Fibroblast of skin of back (primary cell): ENCODE measurements at regions not wholly inside any gene's neighbourhood (a gene's known extent, or its start where the extent isn't known, plus 50 kb on each side); places are given as distances from the start of the nearest gene placed in this dataset.

Experiments used
- DNase-seq: peaks from one replicate; pipeline ENCODE4 v3.0.0-alpha.2; 2013

DNA sequence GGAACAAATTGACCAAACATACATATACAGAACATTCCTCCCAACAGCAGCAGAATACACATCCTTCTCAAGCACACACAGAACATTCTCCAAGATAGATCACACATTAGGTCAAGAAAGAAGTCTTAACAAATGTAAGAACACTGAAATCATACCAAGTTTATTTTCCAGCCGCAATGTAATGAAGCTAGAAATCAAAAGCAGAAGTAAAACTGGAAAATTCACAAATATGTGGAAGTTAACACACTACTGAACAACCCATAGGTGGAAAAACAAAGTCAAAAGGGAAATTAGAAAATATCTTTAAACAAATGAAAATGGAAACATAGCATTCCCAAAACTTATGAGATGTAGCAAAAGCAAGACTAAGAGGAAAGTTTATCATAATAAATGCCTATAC is 692.6 kb downstream of the DIAPH3 start:
- no peak for DNase-seq

DNA sequence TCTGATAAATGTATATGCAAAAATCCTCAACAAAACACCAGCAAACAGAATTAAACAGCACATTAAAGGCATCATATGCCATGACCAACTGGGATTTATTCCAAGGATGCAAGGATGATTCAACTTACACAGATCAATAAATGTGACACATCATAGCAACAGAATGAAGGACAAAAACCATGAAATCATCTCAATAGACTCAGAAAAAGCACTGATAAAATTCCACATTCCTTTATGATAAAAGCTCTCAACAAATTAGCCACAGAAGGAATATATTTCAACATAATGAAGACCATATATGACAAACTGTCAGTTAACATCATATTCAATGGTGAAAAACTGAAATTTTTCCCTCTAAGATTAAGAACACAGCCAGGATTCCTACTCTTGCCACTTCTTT is 691.6 kb downstream of the DIAPH3 start:
- peak; percentile 64 for DNase-seq

DNA sequence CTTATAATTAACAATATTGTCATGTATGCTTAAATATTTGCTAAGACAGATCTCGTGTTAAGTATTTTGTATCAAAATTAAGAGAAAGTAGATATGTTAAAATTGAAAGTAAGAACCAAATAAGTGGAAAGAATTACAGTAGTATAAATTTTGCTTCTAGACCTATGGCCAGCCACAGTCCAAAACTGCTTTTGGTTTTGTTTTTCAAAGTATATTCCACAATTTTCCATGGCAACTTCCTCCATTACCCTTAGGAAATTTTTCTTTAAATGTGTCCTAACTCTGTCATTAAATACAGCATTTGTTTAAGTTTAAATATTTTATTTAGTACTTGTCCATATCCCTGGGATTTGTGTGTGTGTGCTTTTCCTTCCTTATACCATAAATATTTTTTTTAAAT is 689.0 kb downstream of the DIAPH3 start:
- DNase-seq, result no peak

DNA sequence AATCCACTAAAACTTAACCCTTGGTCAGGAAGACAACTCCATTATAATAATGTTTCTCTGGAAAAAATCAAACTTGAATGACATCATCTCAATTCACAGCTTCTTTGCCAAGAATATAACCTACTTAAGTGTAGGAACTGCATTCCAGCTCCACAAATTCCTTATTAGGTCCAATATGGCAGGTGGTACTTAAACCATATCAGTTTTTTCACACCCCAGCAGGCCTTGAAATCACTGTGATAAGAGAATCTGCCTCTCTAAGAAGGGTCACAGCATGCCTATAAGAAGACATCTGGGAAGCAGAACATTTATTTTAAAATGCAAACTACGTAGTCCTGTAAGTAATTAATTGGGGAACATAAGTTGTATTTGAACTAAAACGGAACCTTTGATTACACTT is 687.8 kb downstream of the DIAPH3 start:
- no peak for DNase-seq

DNA sequence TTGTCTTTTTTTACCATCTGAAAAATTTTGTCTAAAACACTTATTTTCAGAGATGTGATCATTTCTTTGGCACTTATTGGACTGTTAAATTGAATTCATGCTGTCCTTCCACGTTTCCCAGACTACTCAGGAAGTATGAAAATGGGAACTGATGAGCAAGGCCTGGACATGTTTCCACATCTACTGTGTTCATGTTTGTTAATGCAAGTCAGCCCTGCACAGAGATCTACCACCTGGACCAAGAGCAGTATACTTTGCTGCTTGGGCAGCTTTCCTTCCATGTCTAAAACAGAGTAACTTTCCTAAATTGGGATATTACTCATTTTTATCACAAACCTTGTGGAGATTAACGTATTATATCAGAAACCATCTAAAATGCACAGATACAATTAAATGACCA is 687.4 kb downstream of the DIAPH3 start:
- no peak for DNase-seq

DNA sequence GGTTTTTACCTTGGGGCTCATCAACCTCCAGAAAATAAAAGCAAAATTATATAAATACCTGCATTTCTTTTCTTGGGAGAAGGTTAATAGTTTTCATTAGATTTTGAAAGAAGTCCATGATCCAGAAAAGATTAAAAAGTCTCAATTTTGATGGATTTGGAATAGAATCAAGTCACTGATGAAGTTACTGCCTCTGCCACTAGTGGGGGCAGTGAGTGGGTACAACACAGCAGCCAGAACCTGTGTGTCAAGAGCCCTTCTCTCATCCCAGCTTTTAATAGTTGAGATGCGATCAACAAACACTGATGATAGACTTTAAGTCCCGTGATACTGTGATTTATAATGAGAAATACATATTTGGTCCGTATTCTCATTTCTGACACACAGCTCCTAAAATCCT is 686.7 kb downstream of the DIAPH3 start:
- DNase-seq, result no peak

DNA sequence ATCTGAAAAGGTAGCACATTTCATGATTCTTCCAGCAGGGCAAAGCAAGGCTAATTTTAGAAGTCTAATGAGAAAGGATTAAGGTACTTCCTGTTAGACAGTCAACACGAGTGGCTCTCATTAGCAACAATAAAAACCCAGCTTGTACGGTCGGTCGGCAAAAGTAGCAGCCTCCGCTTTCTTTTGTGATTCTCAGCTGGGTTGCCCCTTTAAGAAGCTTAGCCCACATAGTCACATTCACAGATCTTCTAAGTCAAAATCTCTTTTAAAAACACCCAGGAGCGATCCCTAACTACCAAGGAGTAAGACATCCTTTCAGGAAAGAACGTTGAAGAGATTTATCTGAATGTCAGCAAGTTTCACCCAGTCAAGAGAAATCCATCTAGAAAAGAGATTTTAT is 684.8 kb downstream of the DIAPH3 start:
- no peak for DNase-seq

DNA sequence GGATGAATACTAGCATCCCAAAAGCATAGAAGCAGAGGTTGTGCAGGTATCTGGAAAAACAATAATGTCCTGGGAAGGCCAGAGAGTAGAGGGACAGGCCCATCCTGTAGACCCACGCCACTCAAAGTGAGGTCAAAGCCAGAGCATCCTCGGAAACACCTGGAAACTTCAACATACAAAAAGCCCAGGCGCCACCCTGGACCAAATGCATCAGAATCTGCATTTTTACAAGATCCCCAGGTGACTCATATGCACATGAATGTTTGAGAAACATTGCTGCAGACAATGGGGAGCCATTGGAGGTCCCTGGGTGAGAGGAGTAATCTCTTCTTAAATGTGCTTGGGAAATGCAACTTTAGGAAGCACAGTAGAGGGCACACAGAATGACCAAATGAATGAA is 684.1 kb downstream of the DIAPH3 start:
- DNase-seq, result peak; percentile 8

DNA sequence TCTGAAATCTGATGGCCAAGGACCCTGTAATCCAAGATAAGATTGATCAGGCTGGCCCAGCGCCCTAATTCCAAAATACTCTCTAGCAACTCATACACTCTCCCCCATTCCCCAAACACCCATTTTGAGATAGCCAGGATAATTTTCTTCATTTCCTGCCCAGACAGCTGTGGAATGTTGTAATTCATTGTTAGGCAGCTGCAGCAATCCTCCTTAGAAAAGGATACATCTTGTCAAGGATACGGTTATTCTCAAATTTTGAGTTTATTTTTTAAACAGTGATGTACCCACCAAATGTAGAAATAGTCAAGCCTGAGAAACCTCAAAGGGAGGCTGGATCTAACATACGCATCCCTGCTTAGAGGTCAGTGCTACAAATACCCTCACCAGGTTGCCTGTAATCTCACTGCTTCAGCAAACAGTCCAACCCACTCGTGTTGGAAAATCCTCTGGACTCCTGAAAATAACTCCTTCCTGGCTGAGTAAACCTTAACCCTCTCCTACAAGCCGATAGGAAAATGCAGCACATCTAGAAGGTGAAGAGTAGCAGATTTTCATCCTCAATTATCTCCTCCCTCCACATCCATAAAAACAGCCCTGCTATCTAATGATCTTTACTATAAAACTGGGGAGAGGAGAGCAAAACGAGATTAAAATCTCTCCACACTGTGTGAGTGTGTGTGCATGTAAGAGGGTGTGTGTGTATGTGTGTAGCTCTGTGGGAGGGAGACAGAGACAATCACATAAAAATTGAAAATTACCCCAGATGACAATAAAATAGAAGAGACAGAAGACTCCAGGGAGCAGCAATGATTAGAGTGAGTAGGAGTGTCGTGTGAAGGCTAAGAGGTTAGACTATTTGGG is 683.1 kb downstream of the DIAPH3 start:
- DNase-seq, result peak; percentile 13

DNA sequence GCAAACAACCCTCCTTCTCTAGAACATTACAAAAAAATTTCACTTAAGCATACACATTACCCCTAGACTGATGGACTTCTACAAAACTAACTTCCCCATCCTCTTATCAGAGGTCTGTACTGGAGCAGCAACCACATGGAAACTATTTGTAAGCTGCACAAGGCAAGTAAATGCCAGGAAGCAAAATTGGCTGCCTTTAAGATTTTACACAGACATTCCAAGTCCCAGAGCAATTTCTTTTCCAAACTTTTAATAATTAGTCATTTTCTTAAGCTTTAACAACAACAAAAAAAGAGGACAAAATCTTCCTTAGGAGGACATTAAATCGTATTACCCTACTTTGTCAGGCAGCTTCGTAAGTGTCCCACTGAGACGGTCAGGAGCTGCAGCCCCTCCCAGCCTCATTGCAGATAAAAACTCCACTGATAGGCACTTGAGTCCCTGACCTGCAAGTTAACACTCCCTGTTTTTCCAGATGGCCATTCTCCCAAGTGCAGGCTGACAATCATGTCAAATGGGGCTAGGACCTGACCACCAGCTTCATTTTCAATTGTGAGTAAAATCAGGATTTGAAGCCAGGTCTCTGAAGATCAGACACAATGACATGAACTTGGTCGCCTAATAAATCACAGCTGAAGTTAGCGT is 680.1 kb downstream of the DIAPH3 start:
- peak; percentile 6 for DNase-seq

DNA sequence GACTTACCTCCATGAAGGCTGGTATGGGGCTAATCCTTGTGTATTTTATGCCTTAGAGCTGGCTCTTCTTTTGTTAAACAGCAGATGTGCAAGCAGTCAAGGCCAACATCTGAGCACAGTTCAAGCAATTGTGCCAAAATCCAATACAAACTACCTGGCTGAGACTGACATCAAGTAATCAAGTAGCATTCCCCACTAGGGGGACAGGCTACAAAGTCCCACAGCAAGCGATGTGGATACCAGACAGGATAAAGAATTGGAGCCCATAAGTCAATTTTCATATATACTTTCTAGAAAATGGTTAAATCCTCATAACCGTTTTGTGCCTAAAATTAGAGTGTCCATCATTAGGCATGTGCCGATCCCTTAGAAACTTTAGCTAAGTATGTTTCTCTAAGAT is 675.8 kb downstream of the DIAPH3 start:
- DNase-seq, result no peak

DNA sequence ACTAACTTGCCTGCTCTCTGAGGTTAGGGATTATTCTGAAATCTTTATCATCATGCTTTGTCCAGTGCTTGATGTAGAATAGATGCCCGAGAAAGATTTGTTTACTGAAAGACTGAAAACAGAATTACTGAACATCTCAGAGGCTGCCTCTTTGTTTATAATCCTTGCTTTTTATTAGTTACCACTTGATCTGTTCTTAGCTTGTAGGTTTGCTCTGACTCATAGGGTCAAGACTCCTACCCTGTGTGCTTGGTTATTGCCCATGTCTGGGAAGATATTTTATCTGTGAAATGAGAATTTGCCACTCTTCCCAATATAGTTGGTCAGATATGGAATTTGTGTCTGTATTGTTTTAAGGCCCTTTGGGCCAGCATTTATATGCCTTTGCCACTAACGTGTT is 675.3 kb downstream of the DIAPH3 start:
- no peak for DNase-seq

DNA sequence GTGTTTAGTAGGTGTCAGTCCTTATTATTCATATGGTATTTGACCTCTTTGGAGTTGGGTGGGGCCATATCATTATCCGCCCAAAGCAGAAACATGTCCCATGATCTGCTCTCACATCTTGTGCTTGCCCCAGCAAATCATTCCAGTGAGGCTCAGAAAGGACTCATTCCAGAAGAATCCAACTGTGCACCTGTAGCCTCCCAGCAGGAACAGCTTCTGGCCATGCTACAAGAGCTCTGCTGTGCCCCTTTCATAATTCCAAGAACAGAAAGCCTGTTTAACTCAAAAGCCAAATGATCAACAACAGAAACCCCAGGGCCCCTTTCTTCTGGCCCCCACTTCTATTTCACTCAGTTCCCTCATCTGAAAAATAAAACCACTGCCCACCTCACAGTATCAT is 673.1 kb downstream of the DIAPH3 start:
- DNase-seq, result no peak

DNA sequence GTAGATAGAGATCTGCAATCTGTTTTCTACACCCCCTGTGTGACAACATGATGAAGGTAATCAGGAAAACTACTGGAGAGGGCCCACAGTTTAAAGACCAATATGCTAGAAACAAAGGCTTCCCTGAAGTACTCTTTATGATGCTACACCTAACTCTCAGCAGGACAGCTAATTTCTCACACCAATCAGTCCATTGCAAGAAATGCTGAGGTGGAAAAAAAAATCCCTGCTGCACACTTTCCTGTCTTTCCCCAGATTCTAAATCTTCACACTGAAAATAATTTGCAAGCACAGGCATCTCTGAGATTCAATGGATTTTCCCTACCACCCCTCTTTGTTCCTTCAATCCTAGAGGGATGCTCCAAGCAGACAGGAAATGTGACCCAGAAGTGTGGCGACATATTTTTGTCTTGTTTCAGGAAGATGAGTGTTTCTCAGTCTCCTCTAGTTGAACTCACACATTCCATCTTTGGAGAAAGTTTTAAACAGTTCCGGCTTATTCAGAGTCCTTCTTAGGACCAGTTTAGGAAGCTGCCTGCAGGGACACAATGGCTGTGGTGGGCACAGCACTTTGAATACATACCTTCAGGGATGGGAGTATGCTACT is 671.6 kb downstream of the DIAPH3 start:
- peak; percentile 49 for DNase-seq

DNA sequence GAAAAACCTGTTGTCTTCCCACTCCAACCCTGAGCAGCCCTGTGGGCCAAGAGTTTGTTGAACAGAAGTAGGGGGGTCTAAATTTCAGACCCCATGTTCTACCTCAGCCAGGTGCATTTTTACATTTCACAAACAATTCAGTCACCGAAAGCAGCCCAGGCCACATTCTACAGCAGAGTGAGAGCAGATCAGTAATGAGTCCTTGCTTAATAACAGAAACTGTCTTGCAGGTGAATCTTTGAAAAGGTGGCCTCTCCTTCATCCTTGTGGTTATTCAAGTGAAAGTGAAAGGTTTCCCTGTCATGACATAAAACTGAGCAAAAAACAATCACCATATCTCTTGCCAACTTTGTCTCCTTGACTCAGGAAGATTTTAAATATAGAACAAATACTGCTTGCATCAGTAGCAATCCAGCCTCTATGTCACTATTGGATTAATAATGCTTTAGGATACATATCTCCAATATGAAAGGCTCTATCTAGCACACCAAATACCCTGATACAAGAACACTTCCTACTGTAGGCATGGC is 670.2 kb downstream of the DIAPH3 start:
- DNase-seq, result no peak

DNA sequence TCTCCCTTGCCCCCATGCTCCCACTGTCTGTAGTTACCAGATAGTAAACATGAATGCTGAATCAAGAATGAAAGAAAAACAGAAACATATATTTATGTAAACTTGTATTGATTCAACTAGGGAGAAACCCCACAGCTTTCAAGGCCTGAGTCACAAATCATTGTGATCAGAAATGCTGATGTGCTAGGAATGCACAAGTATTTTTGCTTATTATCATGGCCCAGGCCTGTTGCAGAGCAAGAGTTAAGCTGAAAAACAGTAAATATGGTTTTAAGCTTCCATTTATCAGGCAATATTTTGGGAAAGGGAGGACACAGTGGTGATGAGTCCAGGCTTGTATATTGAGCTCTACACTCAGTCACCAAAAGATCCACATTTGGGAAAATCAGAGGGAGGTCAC is 669.6 kb downstream of the DIAPH3 start:
- DNase-seq, result no peak

DNA sequence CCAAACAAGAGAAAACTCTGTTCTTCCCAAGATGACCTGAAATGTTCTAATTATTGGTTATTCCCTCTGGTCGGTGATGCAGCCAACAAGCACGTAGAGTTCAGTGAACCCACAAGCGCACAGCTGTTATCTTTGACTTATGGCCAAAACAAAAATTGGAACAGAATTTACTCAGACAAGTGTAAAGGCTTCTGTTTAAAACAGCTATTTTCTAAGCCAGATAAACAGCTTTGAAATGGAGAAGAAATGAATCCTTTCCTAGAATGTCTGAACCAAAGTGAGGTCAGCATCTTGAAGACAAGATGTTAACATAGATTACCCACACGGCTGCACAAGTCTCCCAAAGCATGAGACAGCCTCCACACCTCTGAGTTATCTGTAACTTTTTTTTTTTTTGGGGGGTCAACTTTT is 669.2 kb downstream of the DIAPH3 start:
- DNase-seq, result peak; percentile 62

DNA sequence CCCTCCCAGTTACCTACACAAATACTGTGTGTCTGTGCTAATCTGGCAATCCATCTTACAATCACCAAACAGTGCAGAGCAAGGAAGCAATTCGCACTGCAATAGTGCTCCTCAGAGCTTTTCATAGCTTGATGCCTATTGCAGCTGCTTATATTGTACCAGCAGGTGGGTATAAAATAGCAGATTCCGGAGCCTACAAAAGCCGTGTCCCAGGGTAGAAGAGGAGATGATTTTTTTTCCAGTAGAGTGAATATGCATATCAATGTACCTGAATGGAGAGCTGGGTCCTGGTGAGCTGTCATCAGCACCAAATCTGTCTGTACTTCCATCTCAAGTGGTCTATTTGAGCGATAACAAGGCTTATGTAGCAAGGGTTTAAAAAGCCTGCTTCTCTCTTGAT is 668.4 kb downstream of the DIAPH3 start:
- no peak for DNase-seq

DNA sequence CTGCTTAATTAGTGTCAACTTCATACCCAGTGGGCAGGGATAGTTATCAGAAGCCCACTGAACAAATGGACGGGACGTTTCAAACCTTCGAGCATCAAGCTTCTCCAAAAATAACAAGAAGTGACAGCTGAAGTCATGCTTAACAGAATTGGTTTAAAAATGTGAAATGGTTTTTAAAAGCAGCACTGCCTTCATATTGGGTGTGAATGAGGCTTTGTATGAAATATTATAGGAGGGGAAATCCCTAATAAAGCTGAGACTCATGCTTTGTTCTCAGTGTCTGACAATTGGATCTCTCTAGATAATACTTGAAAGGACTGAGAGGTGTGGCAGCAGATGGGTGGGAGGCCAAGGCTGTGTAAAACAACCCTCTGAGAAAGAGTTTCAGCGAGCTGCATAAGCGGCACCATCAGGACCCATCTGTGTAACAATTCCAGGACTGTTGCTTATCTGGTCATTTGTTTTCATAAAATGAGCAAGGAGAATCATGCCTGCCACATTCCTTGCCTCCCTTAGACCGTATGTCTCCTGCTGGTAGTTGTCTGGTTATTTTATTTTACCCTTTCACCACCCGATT is 667.7 kb downstream of the DIAPH3 start:
- DNase-seq, result no peak

DNA sequence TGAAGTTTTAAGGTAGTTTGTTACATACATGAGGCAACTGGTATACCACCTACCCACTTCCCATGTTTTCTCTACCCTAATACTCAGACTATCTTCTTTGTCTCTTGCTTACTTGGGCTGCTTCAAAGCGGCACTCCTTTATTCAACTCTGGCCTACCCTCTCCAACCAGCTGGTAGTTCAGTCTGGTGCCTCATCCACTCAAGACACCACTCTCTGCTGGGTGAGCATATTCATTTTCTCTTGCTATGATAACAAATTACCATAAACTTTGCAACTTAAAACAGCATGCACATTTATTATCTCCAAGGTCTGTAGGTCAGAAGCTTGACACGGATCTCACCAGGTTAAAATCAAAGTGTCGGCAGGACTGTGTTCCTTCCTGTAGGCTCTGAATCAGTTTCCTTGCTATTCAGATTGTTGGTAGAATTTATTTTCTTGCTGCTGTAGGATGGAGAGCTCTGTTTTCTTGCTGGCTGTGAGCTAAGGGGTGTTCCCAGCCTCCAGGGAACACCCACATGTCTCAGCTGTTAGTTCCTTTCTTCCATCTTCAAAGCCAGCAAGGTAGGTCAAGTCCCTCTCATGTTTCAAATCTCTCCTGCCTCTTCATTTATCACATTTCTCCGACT is 666.0 kb downstream of the DIAPH3 start:
- no peak for DNase-seq

DNA sequence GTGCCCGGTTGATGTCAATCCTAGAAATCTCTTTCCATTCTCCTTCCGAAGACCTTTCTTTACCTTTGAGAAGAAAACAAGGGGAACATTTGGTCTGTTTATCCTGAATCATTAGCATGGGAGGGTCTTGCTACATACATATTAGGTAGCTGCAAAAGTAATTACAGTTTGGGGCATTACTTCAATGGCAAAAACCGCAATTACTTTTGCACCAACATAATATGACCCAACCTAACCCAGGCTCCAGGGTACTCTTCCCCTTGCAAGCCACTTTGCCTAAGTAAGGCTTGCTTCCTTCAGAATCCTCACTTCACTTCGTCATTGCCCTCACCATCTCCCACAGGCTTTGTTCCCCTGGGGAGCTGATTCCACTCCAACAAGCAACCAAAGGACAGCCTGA is 662.7 kb downstream of the DIAPH3 start:
- no peak for DNase-seq

DNA sequence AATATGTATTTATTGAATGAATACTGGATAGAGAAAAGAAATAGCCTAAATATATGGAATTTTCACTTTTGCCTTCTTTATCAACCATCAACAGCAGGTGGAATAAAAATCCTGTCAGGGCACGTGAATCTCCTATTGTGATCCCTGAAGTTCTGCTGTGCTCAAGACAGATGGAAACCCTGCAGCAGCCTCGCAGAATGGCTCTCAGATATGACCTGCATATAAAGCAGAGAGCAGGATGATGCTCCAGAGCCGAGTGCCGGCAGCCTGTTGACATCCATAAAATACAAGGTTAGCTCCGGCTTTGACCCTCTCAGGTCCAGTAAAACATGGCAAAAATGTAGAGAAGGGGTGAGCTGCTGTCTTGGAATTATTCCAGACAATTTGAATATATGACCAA is 659.3 kb downstream of the DIAPH3 start:
- DNase-seq, result no peak

DNA sequence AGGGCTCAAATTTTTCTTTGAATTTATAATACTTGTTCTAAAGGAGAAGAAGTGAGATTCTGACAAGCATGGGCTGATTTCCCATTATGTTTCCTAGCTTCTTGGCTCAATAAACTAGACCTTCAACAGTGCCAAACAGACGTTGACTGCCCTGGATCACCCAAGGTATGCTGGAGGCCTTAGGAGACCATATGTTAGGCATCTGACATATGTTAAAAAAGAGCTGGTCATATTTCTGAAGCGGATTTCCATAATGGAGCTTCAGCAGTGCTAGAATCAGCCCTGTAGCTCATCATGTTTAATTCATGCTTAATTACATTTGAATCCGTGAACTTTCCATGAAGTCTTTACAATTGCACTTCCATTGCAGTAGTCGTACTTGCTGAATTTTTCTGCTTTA is 653.3 kb downstream of the DIAPH3 start:
- no peak for DNase-seq
